MCF 10A (cell line): ENCODE measurements at regions not wholly inside any gene's neighbourhood (a gene's known extent, or its start where the extent isn't known, plus 50 kb on each side); places are given as distances from the start of the nearest gene placed in this dataset.

Source experiments
- BruUV-seq: library from RNA; stranded (reverse); fragments of 400-500 nt; replicated peaks from 2 replicates; lab custom pipeline; 2021; lab: Mats Ljungman, UMichigan
- CTCF ChIA-PET: fragments of 300-600 bp; sonication (Branson Sonifier 250); formaldehyde crosslinking; extraction: SDS; loops from one replicate; lab custom pipeline; 2021; ENCODE audit warnings: antibody characterized with exemption, inconsistent platforms; lab: Yijun Ruan, JAX
- POLR2A ChIA-PET: fragments of 300-600, 350-650 bp; sonication (Branson Sonifier 250); formaldehyde crosslinking; extraction: SDS; loops from one replicate; lab custom pipeline; 2020; ENCODE audit warnings: antibody characterized with exemption, inconsistent platforms; lab: Yijun Ruan, JAX
- DNase-seq: peaks from one replicate; pipeline ENCODE4 v3.0.0-alpha.2; 2018; ENCODE audit not compliant: unreplicated experiment
- H3K27ac Mint-ChIP-seq: one replicate; pipeline ENCODE4 v1.8.0; 2022; ENCODE audit warnings: mild to moderate bottlenecking, low read depth, mixed read lengths; ENCODE audit not compliant: unreplicated experiment
- H3K27me3 Mint-ChIP-seq: one replicate; pipeline ENCODE4 v1.8.0; 2022; ENCODE audit warnings: mixed read lengths; ENCODE audit not compliant: insufficient read depth, unreplicated experiment
- H3K36me3 Mint-ChIP-seq: one replicate; pipeline ENCODE4 v1.8.0; 2022; ENCODE audit warnings: mild to moderate bottlenecking, moderate library complexity, mixed read lengths; ENCODE audit not compliant: insufficient read depth, unreplicated experiment
- H3K4me1 Mint-ChIP-seq: one replicate; pipeline ENCODE4 v1.8.0; 2022; ENCODE audit warnings: mixed read lengths; ENCODE audit not compliant: insufficient read depth, unreplicated experiment
- H3K4me3 Mint-ChIP-seq: one replicate; pipeline ENCODE4 v1.8.0; 2022; ENCODE audit warnings: mild to moderate bottlenecking, moderate library complexity, mixed read lengths; ENCODE audit not compliant: unreplicated experiment
- H3K9me3 Mint-ChIP-seq: one replicate; pipeline ENCODE4 v1.8.0; 2022; ENCODE audit warnings: mixed read lengths; ENCODE audit not compliant: unreplicated experiment
- intact Hi-C: fragments of 100-400 bp; cut with micrococcal nuclease; formaldehyde crosslinking; loops from 2 replicates; pipeline ENCODE4 v1.14.1; 2022
- TF ChIP-seq, protein P1 (sequence below): fragments of 200-600 bp; IDR thresholded peaks from one replicate; pipeline ENCODE4 v1.8.0; 2022; ENCODE audit warnings: antibody characterized with exemption, mild to moderate bottlenecking; ENCODE audit not compliant: unreplicated experiment

DNA sequence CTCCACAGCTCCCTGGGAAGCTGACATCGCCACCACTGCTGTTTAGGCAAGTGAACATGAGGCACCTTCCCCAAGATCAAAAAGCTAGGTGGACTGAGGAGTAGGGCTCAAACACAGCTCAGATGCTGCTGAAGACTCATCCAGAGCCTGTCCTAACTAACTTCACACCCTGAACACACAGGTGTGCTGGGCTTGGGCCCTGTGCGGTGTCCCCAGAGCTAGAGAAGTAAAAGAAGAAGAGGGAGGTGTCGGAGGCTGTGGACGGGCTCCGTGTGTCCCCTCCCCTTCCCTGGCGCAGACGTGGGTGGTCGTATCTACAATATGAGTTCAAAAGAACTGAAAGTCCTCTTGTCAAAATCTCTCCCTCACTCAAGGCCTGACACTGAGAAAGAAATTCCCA lies 373.4 kb upstream of the MGMT start:
- DNase-seq, result no peak
- ChIA-PET CTCF (interaction anchor here (0.7 kb wide), 1 partner anchor 759 kb away, joined by 5 read pairs; no protein-coding TSS in a partner anchor), POLR2A (interaction anchor here (0.6 kb wide), 1 partner anchor 854 kb away, joined by 3 read pairs; no protein-coding TSS in a partner anchor)
- H3K4me1 Mint-ChIP-seq, result peaks cover 21% of the 10 kb centered on the region
- no TSS peak for BruUV-seq
- intact Hi-C loops, result no loop called here
- no peaks in the 10 kb centered on the region for H3K27me3 Mint-ChIP-seq
- H3K9me3 Mint-ChIP-seq, result no peaks in the 10 kb centered on the region
- no peak overlapping the region for H3K4me3 Mint-ChIP-seq
- no peak overlapping the region for H3K27ac Mint-ChIP-seq
- no peaks in the 10 kb centered on the region for H3K36me3 Mint-ChIP-seq
- TF ChIP-seq, protein P1, sequence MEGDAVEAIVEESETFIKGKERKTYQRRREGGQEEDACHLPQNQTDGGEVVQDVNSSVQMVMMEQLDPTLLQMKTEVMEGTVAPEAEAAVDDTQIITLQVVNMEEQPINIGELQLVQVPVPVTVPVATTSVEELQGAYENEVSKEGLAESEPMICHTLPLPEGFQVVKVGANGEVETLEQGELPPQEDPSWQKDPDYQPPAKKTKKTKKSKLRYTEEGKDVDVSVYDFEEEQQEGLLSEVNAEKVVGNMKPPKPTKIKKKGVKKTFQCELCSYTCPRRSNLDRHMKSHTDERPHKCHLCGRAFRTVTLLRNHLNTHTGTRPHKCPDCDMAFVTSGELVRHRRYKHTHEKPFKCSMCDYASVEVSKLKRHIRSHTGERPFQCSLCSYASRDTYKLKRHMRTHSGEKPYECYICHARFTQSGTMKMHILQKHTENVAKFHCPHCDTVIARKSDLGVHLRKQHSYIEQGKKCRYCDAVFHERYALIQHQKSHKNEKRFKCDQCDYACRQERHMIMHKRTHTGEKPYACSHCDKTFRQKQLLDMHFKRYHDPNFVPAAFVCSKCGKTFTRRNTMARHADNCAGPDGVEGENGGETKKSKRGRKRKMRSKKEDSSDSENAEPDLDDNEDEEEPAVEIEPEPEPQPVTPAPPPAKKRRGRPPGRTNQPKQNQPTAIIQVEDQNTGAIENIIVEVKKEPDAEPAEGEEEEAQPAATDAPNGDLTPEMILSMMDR, result no peak

DNA sequence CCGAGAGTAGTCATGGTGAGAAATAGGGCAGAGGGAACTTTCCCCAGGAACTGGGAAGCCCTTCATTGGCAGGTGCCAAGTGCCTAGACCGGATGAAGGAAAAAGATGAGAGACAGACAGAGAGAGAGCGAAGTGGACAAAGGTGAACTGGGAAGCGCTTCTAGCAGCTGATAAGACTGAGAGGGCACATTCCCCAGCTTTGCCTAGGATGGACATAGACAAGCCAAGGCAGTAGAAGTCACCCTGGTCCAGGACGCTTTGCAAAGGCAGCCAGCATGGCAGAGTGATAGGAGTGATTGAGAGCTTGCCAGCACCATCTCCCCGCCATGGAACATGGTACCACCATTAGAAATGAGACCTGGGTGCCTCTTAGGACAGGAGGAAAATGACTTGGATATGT lies 372.8 kb upstream of the MGMT start:
- H3K27ac Mint-ChIP-seq, result no peak overlapping the region
- H3K4me3 Mint-ChIP-seq, result no peak overlapping the region
- intact Hi-C loops, result no loop called here

DNA sequence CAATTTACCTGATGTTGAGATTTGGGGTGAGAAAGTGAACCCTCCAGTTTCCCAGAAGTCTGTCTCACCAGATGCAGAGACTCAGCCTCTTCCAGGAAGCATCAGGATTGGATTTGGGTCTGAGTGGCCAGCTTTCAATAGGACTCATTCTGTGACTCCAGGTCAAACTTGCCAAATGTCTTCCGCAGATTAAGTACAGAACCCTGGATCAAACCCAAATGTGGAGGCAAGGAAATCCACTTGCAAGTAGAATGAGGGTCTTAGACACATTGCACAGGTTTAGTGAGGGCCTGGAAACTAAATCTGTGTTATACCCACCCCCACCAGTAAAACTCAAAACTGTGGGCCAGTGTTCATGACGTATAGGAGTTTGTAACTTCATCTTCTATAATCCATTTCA lies 372.2 kb upstream of the MGMT start:
- Mint-ChIP-seq H3K27me3 (no peaks in the 10 kb centered on the region), H3K9me3 (no peaks in the 10 kb centered on the region), H3K4me3 (no peak overlapping the region), H3K4me1 (peaks cover 21% of the 10 kb centered on the region), H3K27ac (no peak overlapping the region), H3K36me3 (no peaks in the 10 kb centered on the region)
- TF ChIP-seq, protein P1, result no peak
- no peak for DNase-seq
- intact Hi-C loops, result loop anchor here (5.0 kb wide), 1 partner anchor 232 kb away; no protein-coding TSS in a partner anchor
- BruUV-seq, result no TSS peak
- ChIA-PET CTCF (no interaction called here), POLR2A (no interaction called here)

More for the DNA sequence above, 372.8 kb upstream of the MGMT start:
- CTCF ChIA-PET, result no interaction called here
- H3K9me3 Mint-ChIP-seq, result no peaks in the 10 kb centered on the region
- TF ChIP-seq, protein P1, result no peak
- no peaks in the 10 kb centered on the region for H3K36me3 Mint-ChIP-seq
- no peaks in the 10 kb centered on the region for H3K27me3 Mint-ChIP-seq
- DNase-seq, result no peak
- H3K4me1 Mint-ChIP-seq, result peaks cover 21% of the 10 kb centered on the region
- no TSS peak for BruUV-seq
- POLR2A ChIA-PET, result no interaction called here

DNA sequence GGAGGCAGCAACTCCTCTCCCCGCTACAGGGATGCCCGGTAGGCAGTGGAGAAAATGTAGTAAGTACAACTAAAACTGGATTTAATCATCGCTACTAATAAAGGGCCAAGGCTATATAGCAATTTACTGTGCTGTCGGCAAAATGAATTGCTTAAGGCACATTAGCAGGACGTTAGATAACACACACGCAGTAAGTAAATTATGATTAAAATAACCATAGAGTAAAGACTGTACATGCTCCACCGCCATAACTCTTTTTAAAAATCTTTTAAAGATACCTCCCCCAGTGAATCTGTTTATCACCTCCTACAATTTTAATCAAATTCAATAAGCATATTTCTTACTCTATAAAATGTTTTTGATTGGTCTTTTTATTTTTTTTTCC lies 371.4 kb upstream of the MGMT start:
- H3K36me3 Mint-ChIP-seq, result no peaks in the 10 kb centered on the region

More for the DNA sequence above, 371.4 kb upstream of the MGMT start:
- H3K4me3 Mint-ChIP-seq, result peak overlapping the region; percentile 38
- TF ChIP-seq, protein P1, result no peak
- no peaks in the 10 kb centered on the region for H3K27me3 Mint-ChIP-seq
- ChIA-PET POLR2A (interaction anchor here (1.0 to 1.6 kb wide), 4 partner anchors 69 to 1032 kb away, joined by 3 to 7 read pairs (median 3); no protein-coding TSS in a partner anchor), CTCF (no interaction called here)
- no peak for DNase-seq
- BruUV-seq, result no TSS peak
- H3K4me1 Mint-ChIP-seq, result peaks cover 21% of the 10 kb centered on the region
- no peak overlapping the region for H3K27ac Mint-ChIP-seq
- no peaks in the 10 kb centered on the region for H3K9me3 Mint-ChIP-seq
- intact Hi-C loops, result loop anchor here (5.0 kb wide), 1 partner anchor 232 kb away; no protein-coding TSS in a partner anchor
